ENCODE measurements at regions not wholly inside any gene's neighbourhood (a gene's known extent, or its start where the extent isn't known, plus 50 kb on each side); places are given as distances from the start of the nearest gene placed in this dataset.
"Not testable (repeated sequence)": the region's sequence is repeated elsewhere in the genome, so short reads cannot be mapped to it uniquely, and the experiment has no call there.

- no peak for DNase-seq
Observed at GRCh38 chr5:142221091-142221860, 103.5 kb downstream of the SPRY4 start.

- DNase-seq: no peak
Observed at GRCh38 chr5:142219146-142219545, 105.7 kb downstream of the SPRY4 start.

GRCh38 chr5:142216931-142217330 lies 107.9 kb downstream of the SPRY4 start:
- no peak for DNase-seq

- no peak for DNase-seq
Observed at GRCh38 chr5:142215915-142216681, 107.5 kb downstream of the NDFIP1 start.

GRCh38 chr5:142213077-142213476 lies 104.5 kb downstream of the NDFIP1 start:
- no peak for DNase-seq

- no peak for DNase-seq
Observed at GRCh38 chr5:142211918-142212317, 103.3 kb downstream of the NDFIP1 start.

GRCh38 chr5:142210864-142211412 lies 102.4 kb downstream of the NDFIP1 start:
- DNase-seq: no peak

GRCh38 chr5:142210011-142210410 lies 101.4 kb downstream of the NDFIP1 start:
- DNase-seq: no peak

- no peak for DNase-seq
Observed at GRCh38 chr5:142208777-142209312, 100.3 kb downstream of the NDFIP1 start.

GRCh38 chr5:142208244-142208643 lies 99.7 kb downstream of the NDFIP1 start:
- DNase-seq: not testable (repeated sequence)

- no peak for DNase-seq
Observed at GRCh38 chr5:142206801-142207200, 98.2 kb downstream of the NDFIP1 start.

- DNase-seq: no peak
Observed at GRCh38 chr5:142204219-142204618, 95.6 kb downstream of the NDFIP1 start.

All from stimulated activated CD4-positive, alpha-beta T cell treated with anti-CD3 and anti-CD28 coated beads, Interleukin-1b, Interleukin-23, amount 100 ng/mL, for 48 hours (primary cell).